GM03348 (cell line): ENCODE measurements at regions not wholly inside any gene's neighbourhood (a gene's known extent, or its start where the extent isn't known, plus 50 kb on each side); places are given as distances from the start of the nearest gene placed in this dataset.

Experiments used
- DNase-seq: peaks from one replicate; pipeline ENCODE4 v3.0.0; 2012; ENCODE audit warnings: low spot score

- no peak for DNase-seq
Observed at GRCh38 chr13:76516586-76516985, 369.6 kb downstream of the KCTD12 start.

- DNase-seq: peak; percentile 66
Observed at GRCh38 chr13:76516013-76516412, 370.2 kb downstream of the KCTD12 start.

- peak; percentile 27 for DNase-seq
Observed at GRCh38 chr13:76512721-76513145, 373.5 kb downstream of the KCTD12 start.

- DNase-seq: no peak
Observed at GRCh38 chr13:76505437-76505836, 380.8 kb downstream of the KCTD12 start.

GRCh38 chr13:76503766-76504165 is 382.4 kb downstream of the KCTD12 start:
- no peak for DNase-seq

- no peak for DNase-seq
Observed at GRCh38 chr13:76503291-76503690, 382.9 kb downstream of the KCTD12 start.

GRCh38 chr13:76500894-76501293 is 385.3 kb downstream of the KCTD12 start:
- no peak for DNase-seq

- no peak for DNase-seq
Observed at GRCh38 chr13:76499891-76500290, 386.3 kb downstream of the KCTD12 start.

GRCh38 chr13:76489274-76489673 is 396.9 kb downstream of the KCTD12 start:
- no peak for DNase-seq

GRCh38 chr13:76481738-76482137 is 404.5 kb downstream of the KCTD12 start:
- no peak for DNase-seq

GRCh38 chr13:76474966-76475365 is 411.2 kb downstream of the KCTD12 start:
- no peak for DNase-seq

GRCh38 chr13:76474356-76474755 is 411.8 kb downstream of the KCTD12 start:
- no peak for DNase-seq

- peak; percentile 67 for DNase-seq
Observed at GRCh38 chr13:76473552-76474134, 412.6 kb downstream of the KCTD12 start.

- DNase-seq: no peak
Observed at GRCh38 chr13:76472916-76473315, 413.3 kb downstream of the KCTD12 start.

GRCh38 chr13:76471486-76471885 is 414.7 kb downstream of the KCTD12 start:
- no peak for DNase-seq

- DNase-seq: no peak
Observed at GRCh38 chr13:76470991-76471390, 415.2 kb downstream of the KCTD12 start.

GRCh38 chr13:76466043-76466442 is 420.2 kb downstream of the KCTD12 start:
- no peak for DNase-seq

GRCh38 chr13:76463314-76463713 is 422.9 kb downstream of the KCTD12 start:
- no peak for DNase-seq

- no peak for DNase-seq
Observed at GRCh38 chr13:76461999-76462398, 424.2 kb downstream of the KCTD12 start.

- no peak for DNase-seq
Observed at GRCh38 chr13:76461484-76461883, 424.7 kb downstream of the KCTD12 start.

GRCh38 chr13:76459863-76460262 is 426.3 kb downstream of the KCTD12 start:
- no peak for DNase-seq

GRCh38 chr13:76455960-76456359 is 430.2 kb downstream of the KCTD12 start:
- no peak for DNase-seq

- DNase-seq: no peak
Observed at GRCh38 chr13:76454991-76455390, 431.2 kb downstream of the KCTD12 start.

GRCh38 chr13:76449716-76450115 is 436.5 kb downstream of the KCTD12 start:
- DNase-seq: no peak

GRCh38 chr13:76446191-76446590 is 440.0 kb downstream of the KCTD12 start:
- no peak for DNase-seq
